GM18907 (cell line): ENCODE measurements at regions not wholly inside any gene's neighbourhood (a gene's known extent, or its start where the extent isn't known, plus 50 kb on each side); places are given as distances from the start of the nearest gene placed in this dataset.

Experiments
- ATAC-seq: cut with Tn5 transposase; IDR thresholded peaks from one replicate; pipeline ENCODE4 v1.9.1; 2021; ENCODE audit warnings: mild to moderate bottlenecking, moderate library complexity; ENCODE audit not compliant: unreplicated experiment

- peak; percentile 86 for ATAC-seq
Measured at GRCh38 chr10:63707254-63707910, 186.2 kb downstream of the REEP3 start.

DNA sequence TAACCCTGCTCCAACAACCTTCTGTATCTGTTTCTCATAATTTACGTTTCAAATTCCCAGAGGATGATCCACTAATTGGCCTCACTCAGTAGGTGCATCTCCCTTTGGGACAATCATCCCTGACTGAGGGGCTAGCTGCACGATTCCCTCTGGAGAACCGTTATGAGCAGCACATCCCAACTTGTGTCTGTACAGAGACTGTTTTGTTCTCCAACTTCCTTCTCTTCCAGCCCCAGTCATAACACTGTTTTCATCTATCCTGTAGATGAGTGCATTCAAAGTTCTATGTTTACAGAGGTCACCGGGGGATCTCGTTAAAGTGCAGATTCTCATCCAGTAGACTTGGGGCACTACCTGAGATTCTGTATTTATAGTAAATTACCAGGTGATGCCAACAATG, 187.2 kb downstream of the REEP3 start:
- no peak for ATAC-seq

DNA sequence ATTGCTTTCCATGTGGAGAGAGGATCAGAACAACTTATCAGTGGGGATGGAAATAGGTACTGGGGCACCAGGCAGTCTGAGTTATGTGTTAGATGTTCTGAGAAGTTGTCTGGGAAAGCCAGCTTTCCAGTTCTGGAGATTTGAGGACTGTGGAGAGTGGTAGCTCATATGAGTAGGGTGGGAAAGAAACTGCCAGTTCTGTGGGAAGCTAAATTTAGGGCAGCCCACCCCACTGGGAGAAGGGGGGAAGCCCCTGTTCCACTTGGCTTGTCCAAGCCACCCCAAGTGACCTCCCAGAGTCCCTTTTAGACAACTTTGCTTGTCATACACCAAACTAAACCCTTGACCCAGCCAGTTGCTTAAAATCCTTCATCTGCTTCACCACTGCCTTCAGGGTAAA, 189.5 kb downstream of the REEP3 start:
- ATAC-seq: no peak

DNA sequence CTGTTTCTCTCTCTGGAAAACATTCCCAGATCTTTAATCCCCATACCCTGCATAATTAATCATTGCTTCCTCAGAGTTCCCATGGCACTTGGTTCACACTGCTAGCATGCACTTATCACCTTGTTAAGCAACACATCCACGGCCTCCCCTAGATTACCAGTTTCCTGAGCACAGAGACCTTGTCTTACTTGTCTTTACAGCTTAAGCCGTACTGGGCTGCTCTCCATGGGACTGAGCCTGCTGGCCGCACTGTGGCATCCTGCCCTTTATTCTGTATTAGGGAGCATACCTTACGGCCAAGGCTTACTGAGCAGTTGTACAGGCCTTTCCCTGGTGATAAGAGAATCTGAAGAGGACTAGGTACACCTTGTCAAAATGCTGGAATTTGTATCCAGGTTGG, 190.2 kb downstream of the REEP3 start:
- ATAC-seq: no peak

- ATAC-seq: no peak
Measured at GRCh38 chr10:63711867-63712716, 190.9 kb downstream of the REEP3 start.

DNA sequence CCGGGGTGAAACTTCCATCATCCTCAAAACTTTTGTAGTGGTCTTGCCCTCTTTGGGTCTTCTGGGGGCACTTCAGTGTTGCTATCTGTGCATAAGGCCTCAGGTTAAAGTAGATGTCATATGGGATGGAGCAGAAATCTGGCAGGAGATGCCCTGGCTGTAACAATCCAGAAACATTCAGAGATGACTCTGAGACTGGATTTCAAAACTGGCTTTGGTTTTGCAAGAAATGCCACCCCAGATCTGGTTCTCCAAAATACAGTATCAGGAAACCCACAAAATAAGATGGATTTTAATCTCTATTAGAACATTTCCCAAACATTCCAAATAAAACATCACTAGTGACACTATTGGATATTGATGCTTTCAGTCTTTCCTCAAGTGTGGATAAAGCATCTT, 191.5 kb downstream of the REEP3 start:
- no peak for ATAC-seq

DNA sequence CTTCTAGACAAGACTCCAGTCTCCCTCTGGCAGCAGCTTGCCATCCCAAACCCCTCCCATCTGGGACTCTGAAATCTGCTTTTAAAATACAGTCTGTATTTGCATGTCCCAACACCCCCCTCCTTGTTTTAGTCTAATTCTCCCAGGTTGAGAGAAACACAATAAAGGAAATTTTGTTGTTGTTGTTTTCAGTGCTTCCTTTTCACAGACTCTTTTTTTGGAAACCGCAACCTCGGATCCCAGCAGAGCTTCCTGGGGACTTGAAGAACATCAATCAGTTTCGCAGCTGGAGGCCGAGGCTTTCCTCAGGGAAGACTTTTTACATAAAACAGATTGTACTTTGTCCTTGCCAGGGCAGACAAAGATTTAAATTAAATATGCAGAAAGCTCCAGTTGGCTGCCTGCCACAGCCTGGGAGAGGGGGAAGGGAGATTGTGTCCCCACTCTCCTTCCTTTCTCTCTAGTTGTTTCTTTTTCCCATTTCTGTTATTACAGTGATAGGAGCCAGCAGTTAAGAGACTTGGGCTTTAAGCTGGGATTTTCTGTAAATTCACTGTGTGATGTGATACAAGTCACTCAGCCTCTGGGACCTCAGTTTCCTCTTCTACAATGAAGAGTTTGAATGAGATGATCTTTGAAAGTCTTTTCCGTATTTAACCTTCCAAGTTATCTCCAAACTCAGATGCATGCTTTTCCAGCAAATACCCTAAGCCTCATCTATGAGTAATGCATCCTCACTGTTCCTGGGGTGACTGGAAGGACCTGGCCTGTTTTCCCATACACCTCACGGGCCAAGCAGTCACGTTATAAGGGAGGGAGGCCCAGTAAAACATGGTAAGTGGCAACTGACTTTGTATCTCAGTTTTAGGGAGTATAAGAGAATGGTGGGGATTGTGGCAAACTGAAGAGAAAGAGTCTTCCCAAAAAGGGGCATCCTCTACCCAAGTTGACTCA, 192.3 kb downstream of the REEP3 start:
- ATAC-seq: no peak

GRCh38 chr10:63716016-63716580, 194.9 kb downstream of the REEP3 start:
- no peak for ATAC-seq

DNA sequence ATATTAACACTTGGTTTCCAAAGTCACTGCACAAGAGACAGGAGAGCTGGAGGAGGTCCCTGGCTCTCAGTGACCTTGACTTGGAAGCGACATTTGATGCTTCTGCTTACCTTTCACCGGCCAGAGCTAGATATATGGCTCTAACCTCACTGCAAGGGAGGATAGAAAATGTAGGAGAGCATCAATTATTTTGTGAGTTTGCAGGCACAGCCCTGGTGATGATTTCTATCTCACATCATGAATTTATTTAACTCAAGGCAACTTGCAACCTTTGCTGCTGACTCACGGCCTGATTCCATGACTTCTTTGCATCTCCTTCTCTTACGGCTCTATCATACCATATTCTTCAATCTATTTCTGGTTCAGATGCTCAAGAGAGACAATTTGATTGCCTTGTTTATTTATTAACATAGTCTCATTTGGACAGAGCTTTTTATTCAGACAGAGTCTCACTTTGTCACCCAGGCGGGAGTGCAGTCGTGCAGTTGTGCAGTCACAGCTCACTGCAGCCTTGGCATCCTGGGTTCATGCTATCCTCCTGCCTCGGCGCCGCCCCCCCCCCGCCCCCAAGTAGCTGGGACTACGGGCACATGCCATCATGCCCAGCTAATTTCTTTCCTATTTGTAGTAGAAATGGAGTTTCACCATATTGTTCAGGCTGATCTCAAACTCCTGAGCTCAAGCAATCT, 196.0 kb downstream of the REEP3 start:
- no peak for ATAC-seq

GRCh38 chr10:63718006-63718405, 196.8 kb downstream of the REEP3 start:
- no peak for ATAC-seq

DNA sequence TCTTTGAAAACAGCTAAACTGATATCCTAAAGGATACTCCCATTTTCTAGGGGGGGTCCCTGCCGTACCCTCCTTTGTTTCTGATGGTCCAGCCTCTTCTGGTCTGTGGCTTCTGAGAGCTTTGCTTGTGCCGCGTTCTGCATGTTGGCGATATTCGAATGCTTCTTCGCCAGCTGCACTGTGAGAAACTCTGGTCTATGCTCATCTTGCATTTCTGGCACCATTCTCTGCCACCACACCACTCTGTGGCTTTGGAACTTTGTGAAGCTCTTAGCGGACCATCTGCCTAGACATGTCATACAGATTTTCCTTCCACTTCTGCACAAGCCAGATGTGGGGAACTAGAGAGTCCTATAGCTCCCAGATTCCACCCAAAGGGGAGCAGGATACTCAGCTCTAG, 197.2 kb downstream of the REEP3 start:
- ATAC-seq: no peak

- no peak for ATAC-seq
Measured at GRCh38 chr10:63719226-63719856, 198.1 kb downstream of the REEP3 start.

DNA sequence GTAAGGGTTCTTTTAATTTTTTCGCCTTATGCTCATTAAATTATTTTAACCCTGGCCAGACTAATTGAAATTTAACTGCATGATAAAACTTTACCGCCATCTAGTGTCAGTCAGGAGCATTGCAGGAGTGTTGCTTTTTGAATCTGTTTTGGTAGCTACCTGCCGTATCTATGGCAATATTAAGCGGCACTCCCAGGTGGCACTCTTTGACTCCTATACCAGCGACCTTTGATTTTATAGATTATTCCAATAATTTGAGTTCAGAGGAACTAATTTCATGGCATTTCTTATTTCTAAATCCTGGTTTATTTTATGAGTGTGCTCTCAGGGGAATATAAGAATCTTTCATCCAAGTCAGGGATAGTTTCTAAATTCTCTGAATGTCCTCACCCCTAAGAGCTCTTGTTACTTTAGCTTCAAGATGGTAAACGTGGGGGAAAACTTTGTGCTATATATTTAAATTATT, 198.9 kb downstream of the REEP3 start:
- peak; percentile 43 for ATAC-seq

- ATAC-seq: peak; percentile 87
Measured at GRCh38 chr10:63720676-63721075, 199.5 kb downstream of the REEP3 start.

- no peak for ATAC-seq
Measured at GRCh38 chr10:63722537-63722936, 201.3 kb downstream of the REEP3 start.

DNA sequence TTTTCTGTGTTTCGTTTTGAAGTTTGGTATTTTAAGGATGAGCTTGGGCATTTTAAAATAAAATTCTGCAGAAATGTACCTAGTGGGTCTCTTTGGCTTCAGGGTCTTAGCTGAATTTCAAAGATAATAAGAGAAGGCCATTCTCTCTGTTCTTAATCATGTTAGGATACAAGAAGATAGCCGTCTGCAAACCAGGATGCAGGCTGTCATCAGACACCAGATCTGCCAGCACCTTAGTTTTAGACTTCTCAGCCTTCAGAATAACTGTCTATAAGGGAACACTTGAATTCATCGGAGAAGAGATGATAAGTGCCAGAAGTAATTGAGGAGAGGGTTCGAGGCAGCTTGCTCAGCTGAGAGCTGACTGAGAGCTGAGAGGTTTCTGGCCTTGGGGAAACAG, 202.1 kb downstream of the REEP3 start:
- no peak for ATAC-seq

GRCh38 chr10:63723741-63724140, 202.5 kb downstream of the REEP3 start:
- no peak for ATAC-seq

DNA sequence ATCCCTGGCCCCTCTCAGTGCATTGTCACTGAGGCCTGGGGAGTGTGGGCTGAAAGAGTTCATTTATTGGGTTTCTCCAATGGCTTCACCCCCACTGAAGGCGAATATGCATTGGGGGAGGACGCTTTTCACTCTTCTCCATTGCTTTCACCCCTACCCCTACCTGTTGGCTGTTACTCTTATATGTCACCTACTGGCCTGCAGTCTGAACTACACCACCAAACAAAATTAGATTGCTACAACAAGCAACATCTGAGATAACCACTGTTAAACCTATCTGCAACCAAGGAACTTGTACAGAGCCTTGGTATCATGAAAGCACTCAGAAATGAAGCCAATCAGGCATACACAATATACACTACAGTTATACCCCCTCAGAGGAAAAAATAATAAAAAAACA, 203.7 kb downstream of the REEP3 start:
- ATAC-seq: no peak

DNA sequence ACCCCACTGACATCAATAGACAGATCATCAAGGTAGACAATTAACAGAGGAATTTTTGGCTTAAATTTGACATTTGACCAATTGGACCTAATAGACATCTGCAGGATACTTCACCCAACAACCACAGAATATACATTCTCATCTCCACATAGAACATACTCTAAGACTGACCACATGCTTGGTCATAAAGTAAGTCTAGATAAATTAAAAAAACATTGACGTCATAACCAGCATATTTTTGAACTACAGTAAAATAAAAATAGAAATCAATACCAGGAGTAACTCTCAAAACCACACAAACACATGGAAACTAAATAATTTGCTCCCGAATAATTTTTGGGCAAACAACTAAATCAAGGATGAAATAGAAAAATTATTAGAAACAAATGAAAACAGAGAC, 205.7 kb downstream of the REEP3 start:
- ATAC-seq: no peak

DNA sequence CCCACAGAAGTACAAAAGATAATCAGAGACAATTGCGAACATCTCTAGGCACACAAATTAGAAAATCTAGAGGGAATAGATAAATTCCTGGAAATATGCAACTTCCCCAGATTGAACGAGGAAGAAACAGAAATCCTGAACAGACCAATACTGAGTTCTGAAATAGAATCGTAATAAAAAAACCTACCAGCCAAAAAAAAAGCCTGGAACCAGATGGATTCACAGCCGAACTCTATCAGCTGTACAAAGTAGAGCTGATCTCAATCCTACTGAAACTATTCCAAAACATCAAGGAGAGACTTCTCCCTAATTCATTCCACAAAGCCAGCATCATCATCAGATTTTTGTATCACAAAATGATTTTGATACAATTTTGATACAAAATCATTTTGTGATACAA, 206.4 kb downstream of the REEP3 start:
- ATAC-seq: no peak
